ENCODE measurements at regions not wholly inside any gene's neighbourhood (a gene's known extent, or its start where the extent isn't known, plus 50 kb on each side); places are given as distances from the start of the nearest gene placed in this dataset.

DNA sequence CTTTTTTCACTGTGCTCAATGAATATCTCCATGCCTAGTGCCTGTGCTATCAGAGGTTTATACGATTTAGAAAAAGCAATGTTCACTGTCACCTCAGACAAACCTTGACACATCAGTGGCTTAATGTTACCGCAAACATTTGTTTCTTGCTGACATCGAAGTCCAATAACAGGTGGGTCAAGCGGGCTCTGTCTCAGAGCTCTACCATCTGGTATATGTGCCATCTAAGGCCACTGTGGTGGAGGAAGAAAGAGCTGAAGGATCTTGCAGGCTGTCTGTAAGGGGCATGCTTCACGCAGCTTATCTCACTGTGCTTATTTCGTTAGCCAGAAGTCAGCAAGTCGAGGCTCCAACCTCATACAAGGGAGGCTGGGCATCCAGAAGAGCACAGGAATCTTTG, 189.5 kb upstream of the NTF3 start (continued):
- no peak for TF ChIP-seq ZBTB26 (tag by site-specific recombination; optimal IDR thresholded peaks at IDR 0.05)
- TF ChIP-seq ZNF549 (tag by site-specific recombination; IDR thresholded peaks at IDR 0.05): no peak
- no peak for TF ChIP-seq ZNF426 (tag by site-specific recombination; IDR thresholded peaks at IDR 0.05)
- TF ChIP-seq ZNF10 (tag by site-specific recombination; IDR thresholded peaks at IDR 0.05): no peak
- TF ChIP-seq KLF16 (tag by site-specific recombination; IDR thresholded peaks at IDR 0.05): no peak
- no peak for TF ChIP-seq ZNF394 (tag by site-specific recombination; IDR thresholded peaks at IDR 0.05; ENCODE audit: borderline replicate concordance)
- TF ChIP-seq, protein P1, sequence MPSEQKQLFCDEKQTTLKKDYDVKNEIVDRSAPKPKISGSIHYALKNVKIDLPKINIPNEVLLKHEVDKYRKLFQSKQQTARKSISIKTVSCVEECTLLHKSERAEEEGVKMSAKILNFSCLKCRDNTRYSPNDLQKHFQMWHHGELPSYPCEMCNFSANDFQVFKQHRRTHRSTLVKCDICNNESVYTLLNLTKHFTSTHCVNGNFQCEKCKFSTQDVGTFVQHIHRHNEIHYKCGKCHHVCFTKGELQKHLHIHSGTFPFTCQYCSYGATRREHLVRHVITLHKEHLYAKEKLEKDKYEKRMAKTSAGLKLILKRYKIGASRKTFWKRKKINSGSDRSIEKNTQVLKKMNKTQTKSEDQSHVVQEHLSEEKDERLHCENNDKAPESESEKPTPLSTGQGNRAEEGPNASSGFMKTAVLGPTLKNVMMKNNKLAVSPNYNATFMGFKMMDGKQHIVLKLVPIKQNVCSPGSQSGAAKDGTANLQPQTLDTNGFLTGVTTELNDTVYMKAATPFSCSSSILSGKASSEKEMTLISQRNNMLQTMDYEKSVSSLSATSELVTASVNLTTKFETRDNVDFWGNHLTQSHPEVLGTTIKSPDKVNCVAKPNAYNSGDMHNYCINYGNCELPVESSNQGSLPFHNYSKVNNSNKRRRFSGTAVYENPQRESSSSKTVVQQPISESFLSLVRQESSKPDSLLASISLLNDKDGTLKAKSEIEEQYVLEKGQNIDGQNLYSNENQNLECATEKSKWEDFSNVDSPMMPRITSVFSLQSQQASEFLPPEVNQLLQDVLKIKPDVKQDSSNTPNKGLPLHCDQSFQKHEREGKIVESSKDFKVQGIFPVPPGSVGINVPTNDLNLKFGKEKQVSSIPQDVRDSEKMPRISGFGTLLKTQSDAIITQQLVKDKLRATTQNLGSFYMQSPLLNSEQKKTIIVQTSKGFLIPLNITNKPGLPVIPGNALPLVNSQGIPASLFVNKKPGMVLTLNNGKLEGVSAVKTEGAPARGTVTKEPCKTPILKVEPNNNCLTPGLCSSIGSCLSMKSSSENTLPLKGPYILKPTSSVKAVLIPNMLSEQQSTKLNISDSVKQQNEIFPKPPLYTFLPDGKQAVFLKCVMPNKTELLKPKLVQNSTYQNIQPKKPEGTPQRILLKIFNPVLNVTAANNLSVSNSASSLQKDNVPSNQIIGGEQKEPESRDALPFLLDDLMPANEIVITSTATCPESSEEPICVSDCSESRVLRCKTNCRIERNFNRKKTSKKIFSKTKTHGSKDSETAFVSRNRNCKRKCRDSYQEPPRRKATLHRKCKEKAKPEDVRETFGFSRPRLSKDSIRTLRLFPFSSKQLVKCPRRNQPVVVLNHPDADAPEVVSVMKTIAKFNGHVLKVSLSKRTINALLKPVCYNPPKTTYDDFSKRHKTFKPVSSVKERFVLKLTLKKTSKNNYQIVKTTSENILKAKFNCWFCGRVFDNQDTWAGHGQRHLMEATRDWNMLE (tag by site-specific recombination; conservative IDR thresholded peaks at IDR 0.05; ENCODE audit: low read depth): no peak
- no peak for TF ChIP-seq ZEB2 (tag by site-specific recombination; IDR thresholded peaks at IDR 0.05)
- TF ChIP-seq ZNF169 (tag by site-specific recombination; IDR thresholded peaks at IDR 0.05): no peak

DNA sequence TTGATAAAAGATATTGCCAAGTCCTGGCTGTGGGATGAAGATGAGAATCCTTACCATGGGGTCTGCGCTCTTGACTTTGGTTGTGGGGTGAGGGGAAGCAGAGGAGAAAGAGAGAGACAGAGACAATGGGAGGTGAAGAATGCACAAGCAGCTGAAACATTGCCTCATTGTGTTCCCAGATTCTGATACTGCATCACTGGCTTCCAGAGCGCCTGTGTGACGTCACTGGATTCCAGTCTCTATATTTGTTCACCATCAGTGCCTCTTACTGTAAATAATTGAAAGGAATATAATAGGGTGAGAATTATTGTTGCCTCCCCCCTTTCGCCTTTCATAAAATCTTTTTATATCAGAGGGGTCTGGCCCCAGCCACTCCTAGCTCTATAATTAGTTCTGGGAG, 188.9 kb upstream of the NTF3 start:
- Histone ChIP-seq H3K27ac (ENCODE audit: extremely low read depth, low read depth, low read length) (no peak overlapping the region), H3K36me3 (ENCODE audit: control insufficient read depth in 2 of 2, insufficient read depth in 1 of 2, low read length in 2 of 2) (no peaks in the 10 kb centered on the region), H3K4me1 (ENCODE audit: control insufficient read depth, insufficient read depth, low read length) (peaks cover 6% of the 10 kb centered on the region; the same call in 1 of the 2 replicates), H3K9me3 (ENCODE audit: control insufficient read depth, insufficient read depth, low read depth, low read length) (no peaks in the 10 kb centered on the region), H3K4me3 (ENCODE audit: low read depth, low read length) (no peak overlapping the region)
- ChIA-PET POLR2A (no interaction called here), CTCF (interaction anchor here (0.6 kb wide), 1 partner anchor 135 kb away, joined by 4 read pairs; no protein-coding TSS in a partner anchor)
- TF ChIP-seq, protein P2, sequence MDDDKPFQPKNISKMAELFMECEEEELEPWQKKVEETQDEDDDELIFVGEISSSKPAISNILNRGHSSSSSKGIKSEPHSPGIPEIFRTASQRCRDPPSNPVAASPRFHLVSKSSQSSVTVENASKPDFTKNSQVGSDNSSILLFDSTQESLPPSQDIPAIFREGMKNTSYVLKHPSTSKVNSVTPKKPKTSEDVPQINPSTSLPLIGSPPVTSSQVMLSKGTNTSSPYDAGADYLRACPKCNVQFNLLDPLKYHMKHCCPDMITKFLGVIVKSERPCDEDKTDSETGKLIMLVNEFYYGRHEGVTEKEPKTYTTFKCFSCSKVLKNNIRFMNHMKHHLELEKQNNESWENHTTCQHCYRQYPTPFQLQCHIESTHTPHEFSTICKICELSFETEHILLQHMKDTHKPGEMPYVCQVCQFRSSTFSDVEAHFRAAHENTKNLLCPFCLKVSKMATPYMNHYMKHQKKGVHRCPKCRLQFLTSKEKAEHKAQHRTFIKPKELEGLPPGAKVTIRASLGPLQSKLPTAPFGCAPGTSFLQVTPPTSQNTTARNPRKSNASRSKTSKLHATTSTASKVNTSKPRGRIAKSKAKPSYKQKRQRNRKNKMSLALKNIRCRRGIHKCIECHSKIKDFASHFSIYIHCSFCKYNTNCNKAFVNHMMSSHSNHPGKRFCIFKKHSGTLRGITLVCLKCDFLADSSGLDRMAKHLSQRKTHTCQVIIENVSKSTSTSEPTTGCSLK (tag by site-specific recombination; IDR thresholded peaks at IDR 0.05): no peak
- TF ChIP-seq ZNF473 (tag by site-specific recombination; IDR thresholded peaks at IDR 0.05): no peak
- TF ChIP-seq, protein P3, sequence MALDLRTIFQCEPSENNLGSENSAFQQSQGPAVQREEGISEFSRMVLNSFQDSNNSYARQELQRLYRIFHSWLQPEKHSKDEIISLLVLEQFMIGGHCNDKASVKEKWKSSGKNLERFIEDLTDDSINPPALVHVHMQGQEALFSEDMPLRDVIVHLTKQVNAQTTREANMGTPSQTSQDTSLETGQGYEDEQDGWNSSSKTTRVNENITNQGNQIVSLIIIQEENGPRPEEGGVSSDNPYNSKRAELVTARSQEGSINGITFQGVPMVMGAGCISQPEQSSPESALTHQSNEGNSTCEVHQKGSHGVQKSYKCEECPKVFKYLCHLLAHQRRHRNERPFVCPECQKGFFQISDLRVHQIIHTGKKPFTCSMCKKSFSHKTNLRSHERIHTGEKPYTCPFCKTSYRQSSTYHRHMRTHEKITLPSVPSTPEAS (tag by site-specific recombination; IDR thresholded peaks at IDR 0.05): no peak
- no peak for TF ChIP-seq SALL2 (tag by site-specific recombination; IDR thresholded peaks at IDR 0.05; ENCODE audit: borderline replicate concordance)
- TF ChIP-seq ZBTB48 (tag by site-specific recombination; IDR thresholded peaks at IDR 0.05): no peak
- TF ChIP-seq OSR2 (tag by site-specific recombination; IDR thresholded peaks at IDR 0.05): no peak
